Hindlimb muscle (tissue), 1 donor: ENCODE measurements at regions not wholly inside any gene's neighbourhood (a gene's known extent, or its start where the extent isn't known, plus 50 kb on each side); places are given as distances from the start of the nearest gene placed in this dataset.

Source experiments
- DNase-seq: peaks from one replicate; pipeline ENCODE4 v3.0.0-alpha.2; 2013

- no peak for DNase-seq
These were observed 57.1 kb upstream of the C11orf87 start for GRCh38 chr11:109364851-109365250.

DNA sequence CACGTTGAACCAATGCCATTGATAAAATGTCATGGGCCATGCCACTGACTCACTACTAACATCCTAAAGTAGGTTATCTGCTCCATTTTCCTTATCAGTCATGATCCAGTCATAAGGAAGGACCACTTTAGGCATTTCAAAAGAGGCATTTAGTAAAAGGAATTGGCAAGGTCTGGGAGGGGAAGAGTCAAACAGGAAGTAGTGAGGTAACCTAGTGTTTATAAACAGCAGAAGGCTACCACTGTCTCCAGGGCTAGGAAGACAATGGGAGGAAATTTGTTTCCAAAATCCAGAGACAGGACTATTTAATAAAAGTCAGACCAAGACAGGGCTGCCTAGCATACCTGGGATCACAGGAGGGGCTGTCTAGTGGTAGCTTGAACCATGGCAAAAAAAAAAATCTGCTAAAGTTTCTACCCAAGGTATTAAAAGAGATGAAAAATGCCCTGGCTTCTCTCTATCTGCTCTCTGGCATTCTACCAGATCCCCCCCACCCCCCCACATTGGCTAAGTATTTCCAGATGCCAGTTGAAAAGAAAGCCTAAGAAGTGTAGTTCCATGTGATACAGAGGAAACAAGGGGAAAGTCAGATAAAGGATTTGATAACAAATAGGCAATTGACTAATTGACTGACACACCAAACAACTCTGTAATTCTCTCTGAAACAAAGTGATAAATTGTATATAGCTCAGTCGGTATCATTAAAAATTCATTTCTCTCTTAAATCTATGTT, 50.4 kb upstream of the C11orf87 start:
- no peak for DNase-seq
